KMS-11 (cell line): ENCODE measurements at regions not wholly inside any gene's neighbourhood (a gene's known extent, or its start where the extent isn't known, plus 50 kb on each side); places are given as distances from the start of the nearest gene placed in this dataset.

Source experiments
- H2AFZ ChIP-seq: fragments of 200-600 bp; sonication (generic); 2 replicates; pipeline ENCODE4 v1.6.1; 2016; ENCODE audit warnings: antibody characterized with exemption, mixed run types, low read depth
- H3K27ac ChIP-seq: fragments of 200-600 bp; sonication (generic); 2 replicates; pipeline ENCODE4 v1.6.1; 2016; ENCODE audit warnings: mild to moderate bottlenecking, mixed run types
- H3K27me3 ChIP-seq: fragments of 200-600 bp; sonication (generic); 2 replicates; pipeline ENCODE4 v1.6.1; 2017; ENCODE audit warnings: mild to moderate bottlenecking, low read depth, mixed run types, moderate library complexity; ENCODE audit not compliant: insufficient read depth
- H3K36me3 ChIP-seq: fragments of 200-600 bp; sonication (generic); 2 replicates; pipeline ENCODE4 v1.6.1; 2017; ENCODE audit warnings: mild to moderate bottlenecking, mixed run types; ENCODE audit not compliant: insufficient read depth
- H3K4me1 ChIP-seq: fragments of 200-600 bp; sonication (generic); 2 replicates; pipeline ENCODE4 v1.6.1; 2016; ENCODE audit warnings: mild to moderate bottlenecking, low read depth, mixed run types; ENCODE audit not compliant: poor library complexity, severe bottlenecking
- H3K4me2 ChIP-seq: fragments of 200-600 bp; sonication (generic); 2 replicates; pipeline ENCODE4 v1.7.0; 2016; ENCODE audit warnings: mild to moderate bottlenecking, mixed run types
- H3K4me3 ChIP-seq: fragments of 200-600 bp; sonication (generic); IDR thresholded peaks from 2 replicates; pipeline ENCODE4 v1.6.1; 2017; ENCODE audit warnings: low read depth, low read length, mixed read lengths; ENCODE audit not compliant: insufficient read depth
- H3K79me2 ChIP-seq: fragments of 200-600 bp; sonication (generic); 2 replicates; pipeline ENCODE4 v1.6.1; 2016; ENCODE audit warnings: low read depth, mixed run types; ENCODE audit not compliant: insufficient read depth
- H3K9ac ChIP-seq: fragments of 200-600 bp; sonication (generic); 2 replicates; pipeline ENCODE4 v1.6.1; 2016; ENCODE audit warnings: mild to moderate bottlenecking, mixed run types
- H4K20me1 ChIP-seq: fragments of 200-600 bp; sonication (generic); 2 replicates; pipeline ENCODE4 v1.6.1; 2016; ENCODE audit warnings: mild to moderate bottlenecking, mixed run types; ENCODE audit not compliant: insufficient read depth
- TF ChIP-seq, protein P1 (sequence below): fragments of 200-600 bp; sonication (generic); conservative IDR thresholded peaks from 2 replicates; pipeline ENCODE4 v1.6.1; 2017; ENCODE audit warnings: low read depth, mild to moderate bottlenecking, antibody characterized with exemption, low read length, moderate library complexity, mixed read lengths

- TF ChIP-seq, protein P1, sequence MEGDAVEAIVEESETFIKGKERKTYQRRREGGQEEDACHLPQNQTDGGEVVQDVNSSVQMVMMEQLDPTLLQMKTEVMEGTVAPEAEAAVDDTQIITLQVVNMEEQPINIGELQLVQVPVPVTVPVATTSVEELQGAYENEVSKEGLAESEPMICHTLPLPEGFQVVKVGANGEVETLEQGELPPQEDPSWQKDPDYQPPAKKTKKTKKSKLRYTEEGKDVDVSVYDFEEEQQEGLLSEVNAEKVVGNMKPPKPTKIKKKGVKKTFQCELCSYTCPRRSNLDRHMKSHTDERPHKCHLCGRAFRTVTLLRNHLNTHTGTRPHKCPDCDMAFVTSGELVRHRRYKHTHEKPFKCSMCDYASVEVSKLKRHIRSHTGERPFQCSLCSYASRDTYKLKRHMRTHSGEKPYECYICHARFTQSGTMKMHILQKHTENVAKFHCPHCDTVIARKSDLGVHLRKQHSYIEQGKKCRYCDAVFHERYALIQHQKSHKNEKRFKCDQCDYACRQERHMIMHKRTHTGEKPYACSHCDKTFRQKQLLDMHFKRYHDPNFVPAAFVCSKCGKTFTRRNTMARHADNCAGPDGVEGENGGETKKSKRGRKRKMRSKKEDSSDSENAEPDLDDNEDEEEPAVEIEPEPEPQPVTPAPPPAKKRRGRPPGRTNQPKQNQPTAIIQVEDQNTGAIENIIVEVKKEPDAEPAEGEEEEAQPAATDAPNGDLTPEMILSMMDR: no peak
- Histone ChIP-seq H3K4me1 (no peaks in the 10 kb centered on the region), H3K4me3 (no peak overlapping the region), H3K27ac (no peak overlapping the region), H3K36me3 (no peaks in the 10 kb centered on the region), H3K4me2 (no peak overlapping the region), H3K27me3 (no peaks in the 10 kb centered on the region), H3K79me2 (no peaks in the 10 kb centered on the region), H3K9ac (no peak overlapping the region), H2AFZ (no peak overlapping the region), H4K20me1 (no peaks in the 10 kb centered on the region)
These were observed 212.2 kb upstream of the MAGEB18 start for GRCh38 chrX:25925946-25926345.

GRCh38 chrX:25928316-25928715, 209.8 kb upstream of the MAGEB18 start:
- TF ChIP-seq, protein P1: no peak
- no peaks in the 10 kb centered on the region for H3K79me2 ChIP-seq
- no peak overlapping the region for H3K27ac ChIP-seq
- H3K4me1 ChIP-seq: no peaks in the 10 kb centered on the region
- no peak overlapping the region for H2AFZ ChIP-seq
- H3K4me2 ChIP-seq: no peak overlapping the region
- H3K4me3 ChIP-seq: no peak overlapping the region
- H3K36me3 ChIP-seq: no peaks in the 10 kb centered on the region
- no peaks in the 10 kb centered on the region for H4K20me1 ChIP-seq
- no peak overlapping the region for H3K9ac ChIP-seq
- H3K27me3 ChIP-seq: no peaks in the 10 kb centered on the region

DNA sequence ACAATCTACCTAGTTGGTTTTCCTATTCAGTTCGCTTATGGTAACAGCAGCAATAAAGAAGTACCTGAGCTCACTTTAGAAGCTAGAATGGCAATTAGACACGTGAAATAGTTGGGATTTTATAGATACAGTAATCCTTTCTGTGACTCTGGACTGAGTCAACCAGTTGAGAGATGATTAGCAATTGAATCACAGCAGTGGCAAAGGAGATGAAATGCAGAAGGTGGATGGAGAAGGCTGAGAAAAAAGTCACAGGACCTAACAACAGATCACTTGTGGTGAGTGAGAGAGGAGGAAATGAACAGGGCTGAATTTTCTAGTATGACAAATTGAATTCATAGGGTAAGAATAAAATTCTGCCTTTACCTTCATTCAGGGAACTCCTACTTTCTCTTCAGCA, 197.1 kb upstream of the MAGEB18 start:
- H2AFZ ChIP-seq: no peak overlapping the region
- H4K20me1 ChIP-seq: no peaks in the 10 kb centered on the region
- H3K27me3 ChIP-seq: no peaks in the 10 kb centered on the region
- H3K4me1 ChIP-seq: no peaks in the 10 kb centered on the region
- TF ChIP-seq, protein P1: no peak
- H3K27ac ChIP-seq: no peak overlapping the region
- no peak overlapping the region for H3K4me3 ChIP-seq
- no peaks in the 10 kb centered on the region for H3K79me2 ChIP-seq
- no peak overlapping the region for H3K4me2 ChIP-seq
- no peak overlapping the region for H3K9ac ChIP-seq
- no peaks in the 10 kb centered on the region for H3K36me3 ChIP-seq

DNA sequence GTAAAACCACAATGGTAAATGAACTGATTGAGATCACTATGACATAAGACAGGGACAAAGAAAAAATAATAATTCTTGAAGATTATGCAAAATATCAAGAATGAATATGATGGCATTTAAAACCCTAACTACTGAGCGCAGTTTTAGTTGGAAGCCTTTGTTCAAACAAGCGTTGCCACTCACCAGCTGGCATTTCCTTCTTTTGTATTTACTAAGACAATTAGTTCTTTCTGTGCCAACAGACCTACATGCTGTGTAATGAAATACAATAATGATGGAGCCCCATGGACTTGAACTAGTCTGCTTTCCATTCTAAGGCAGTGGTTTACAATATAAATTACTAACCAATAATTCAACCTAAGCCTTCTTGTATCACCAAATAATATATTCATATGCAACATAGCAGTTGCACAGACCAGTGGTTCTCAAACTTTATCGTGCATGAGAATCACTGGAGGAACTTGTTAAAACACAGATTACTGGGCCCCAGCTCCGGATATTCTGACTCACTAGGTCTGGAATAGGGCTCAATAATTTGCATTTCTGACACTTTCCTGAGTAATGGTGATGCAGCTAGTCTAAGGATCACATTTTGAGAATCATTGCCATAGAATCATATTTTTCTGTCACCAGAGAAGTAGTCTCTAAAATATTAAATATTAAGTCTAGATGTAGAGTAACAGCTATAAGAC, 196.4 kb upstream of the MAGEB18 start:
- Histone ChIP-seq H3K4me1 (no peaks in the 10 kb centered on the region), H3K27ac (no peak overlapping the region), H3K9ac (no peak overlapping the region), H3K79me2 (no peaks in the 10 kb centered on the region), H3K4me3 (no peak overlapping the region), H2AFZ (no peak overlapping the region), H4K20me1 (no peaks in the 10 kb centered on the region), H3K27me3 (no peaks in the 10 kb centered on the region), H3K4me2 (no peak overlapping the region), H3K36me3 (no peaks in the 10 kb centered on the region)
- TF ChIP-seq, protein P1: no peak
